GM06990 (cell line): ENCODE measurements at regions not wholly inside any gene's neighbourhood (a gene's known extent, or its start where the extent isn't known, plus 50 kb on each side); places are given as distances from the start of the nearest gene placed in this dataset.
A peak's percentile ranks its signal among the peaks of the same experiment; 100 is the strongest.

Experiments used
- DNase-seq: peaks from one replicate; pipeline ENCODE4 v3.0.0-alpha.2; 2011; ENCODE audit not compliant: insufficient read length; ENCODE audit errors: extremely low read depth
- H3K27me3 ChIP-seq: replicated peaks from 2 replicates; pipeline ENCODE4 v1.6.0; 2011; ENCODE audit warnings: low read length; ENCODE audit not compliant: control insufficient read depth, insufficient read depth
- H3K36me3 ChIP-seq: 2 replicates; pipeline ENCODE4 v1.5.1; 2011; ENCODE audit warnings: low read length; ENCODE audit not compliant: control insufficient read depth, insufficient read depth
- H3K4me3 ChIP-seq: replicated peaks from 2 replicates; pipeline ENCODE4 v1.5.1; 2011; ENCODE audit warnings: low read depth, mild to moderate bottlenecking, control low read depth, low read length
- CTCF ChIP-seq: IDR thresholded peaks from 2 replicates; pipeline ENCODE4 v1.5.1; 2011; ENCODE audit warnings: low read length, control low read depth, mild to moderate bottlenecking, inconsistent platforms; ENCODE audit not compliant: insufficient read depth, poor library complexity, severe bottlenecking

GRCh38 chr4:162847945-162848549 is 318.6 kb downstream of the NAF1 start:
- no peak overlapping the region for H3K4me3 ChIP-seq
- TF ChIP-seq CTCF, result no peak
- 0 out of 2 replicates have a peak, but pooled peaks cover 1% of the 10 kb centered on the region for H3K27me3 ChIP-seq
- H3K36me3 ChIP-seq, result no peaks in the 10 kb centered on the region
- DNase-seq, result no peak

- no peak for DNase-seq
- Histone ChIP-seq H3K27me3 (no peaks in the 10 kb centered on the region), H3K36me3 (no peaks in the 10 kb centered on the region), H3K4me3 (no peak overlapping the region)
- TF ChIP-seq CTCF, result no peak
Measured at GRCh38 chr4:162841753-162842152, 324.9 kb downstream of the NAF1 start.

- Histone ChIP-seq H3K27me3 (no peaks in the 10 kb centered on the region), H3K4me3 (no peak overlapping the region), H3K36me3 (no peaks in the 10 kb centered on the region)
- no peak for DNase-seq
- TF ChIP-seq CTCF, result peak; percentile 48
Measured at GRCh38 chr4:162839814-162840213, 326.9 kb downstream of the NAF1 start.

- no peak for DNase-seq
- TF ChIP-seq CTCF, result no peak
- Histone ChIP-seq H3K4me3 (no peak overlapping the region), H3K27me3 (no peaks in the 10 kb centered on the region), H3K36me3 (no peaks in the 10 kb centered on the region)
Measured at GRCh38 chr4:162838671-162839070, 328.0 kb downstream of the NAF1 start.

GRCh38 chr4:162837679-162838078 is 329.0 kb downstream of the NAF1 start:
- H3K27me3 ChIP-seq, result no peaks in the 10 kb centered on the region
- no peak overlapping the region for H3K4me3 ChIP-seq
- no peak for DNase-seq
- no peaks in the 10 kb centered on the region for H3K36me3 ChIP-seq
- TF ChIP-seq CTCF, result no peak

GRCh38 chr4:162837241-162837640 is 329.4 kb downstream of the NAF1 start:
- Histone ChIP-seq H3K36me3 (no peaks in the 10 kb centered on the region), H3K27me3 (no peaks in the 10 kb centered on the region), H3K4me3 (no peak overlapping the region)
- DNase-seq, result no peak
- no peak for TF ChIP-seq CTCF
